Psoas muscle (tissue), 7 donors: ENCODE measurements at regions not wholly inside any gene's neighbourhood (a gene's known extent, or its start where the extent isn't known, plus 50 kb on each side); places are given as distances from the start of the nearest gene placed in this dataset.

Experiments
- ATAC-seq, 4 donors: fragments of 200-7000 bp; cut with Tn5 transposase; one replicate each; pipeline ENCODE4 v1.9.1; 2020; ENCODE audit warnings: moderate library complexity in 3 of 4, mild to moderate bottlenecking in 2 of 4
- DNase-seq, 2 donors: peaks; one replicate each; pipeline ENCODE4 v3.0.0-alpha.2; 2020
- H3K27ac ChIP-seq: fragments of 200-600 bp; one replicate; pipeline ENCODE4 v1.8.0; 2022
- H3K27me3 ChIP-seq, 3 donors: fragments of 200-600 bp in 1 of 3; one replicate each; pipeline versions ENCODE4 v1.6.1 to v1.8.0; 2013 to 2022; ENCODE audit warnings: low read length in 2 of 3, mild to moderate bottlenecking in 2 of 3, moderate library complexity in 1 of 3; ENCODE audit not compliant: insufficient read depth in 3 of 3
- H3K36me3 ChIP-seq, 2 donors: fragments of 200-600 bp in 1 of 2; one replicate each; pipeline versions ENCODE4 v1.6.1 to v1.8.0; 2013 to 2022; ENCODE audit warnings: low read depth in 1 of 2, mild to moderate bottlenecking in 1 of 2, moderate library complexity in 1 of 2; ENCODE audit not compliant: insufficient read depth in 1 of 2
- H3K4me1 ChIP-seq: fragments of 200-600 bp; one replicate; pipeline ENCODE4 v1.8.0; 2022
- H3K4me3 ChIP-seq: fragments of 200-600 bp; one replicate; pipeline ENCODE4 v1.8.0; 2022; ENCODE audit warnings: mild to moderate bottlenecking
- H3K9me3 ChIP-seq: fragments of 200-600 bp; one replicate; pipeline ENCODE4 v1.8.0; 2022
- WGBS, 3 donors: extraction: QIAGEN DNeasy Blood & Tissue Kit; methylation state at CpG; one replicate each; pipeline versions ENCODE4 v1.1.6 to v1.1.7; 2013; 5-methylcytosine and 5-hydroxymethylcytosine counted together
- intact Hi-C, 2 donors: fragments of 100-400 bp; cut with DNase I; formaldehyde crosslinking; loops; one replicate each; pipeline versions ENCODE4 v1.11.0 to v1.14.2; 2022
- TF ChIP-seq, protein P1 (sequence below): fragments of 200-600 bp; IDR thresholded peaks from one replicate; pipeline ENCODE4 v1.8.0; 2022; ENCODE audit warnings: antibody characterized with exemption
- donor health status: healthy with polysubstance abuse.
- donor health status: DM: no; HTN: no; CAD: no; lungs with moderate emphysema.
- donor health status: Bipolar disorder and iron deficiency.
- donor health status: healthy.
- donor health status: DM: yes; HTN: yes; CAD: no.
- donor health status: DM: no; HTN: no; CAD: no.
- donor health status: DM: yes; HTN: yes; CAD: no.

DNA sequence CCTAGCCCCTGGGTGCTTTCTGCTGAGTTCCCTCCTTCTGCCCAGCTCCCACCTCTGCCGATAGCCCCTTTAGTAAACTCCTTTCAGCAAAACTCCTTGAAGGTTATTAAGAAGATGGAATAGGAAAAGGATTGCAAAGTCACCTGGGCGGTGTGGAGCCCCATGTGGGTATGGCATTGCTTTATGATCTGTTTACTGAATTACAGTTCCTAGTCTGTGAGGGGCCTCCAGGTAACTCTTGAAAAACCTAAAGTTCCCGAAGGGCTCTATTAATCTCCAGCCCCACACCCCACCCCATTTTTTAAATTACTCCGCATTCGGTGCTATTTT lies 116.9 kb upstream of the UXS1 start:
- 89 to 94% (median 92%) methylated on average over 5 of the region's 5 CpGs for WGBS, 3 donors
- H3K4me3 ChIP-seq: no peak overlapping the region
- no peak for DNase-seq
- TF ChIP-seq, protein P1, sequence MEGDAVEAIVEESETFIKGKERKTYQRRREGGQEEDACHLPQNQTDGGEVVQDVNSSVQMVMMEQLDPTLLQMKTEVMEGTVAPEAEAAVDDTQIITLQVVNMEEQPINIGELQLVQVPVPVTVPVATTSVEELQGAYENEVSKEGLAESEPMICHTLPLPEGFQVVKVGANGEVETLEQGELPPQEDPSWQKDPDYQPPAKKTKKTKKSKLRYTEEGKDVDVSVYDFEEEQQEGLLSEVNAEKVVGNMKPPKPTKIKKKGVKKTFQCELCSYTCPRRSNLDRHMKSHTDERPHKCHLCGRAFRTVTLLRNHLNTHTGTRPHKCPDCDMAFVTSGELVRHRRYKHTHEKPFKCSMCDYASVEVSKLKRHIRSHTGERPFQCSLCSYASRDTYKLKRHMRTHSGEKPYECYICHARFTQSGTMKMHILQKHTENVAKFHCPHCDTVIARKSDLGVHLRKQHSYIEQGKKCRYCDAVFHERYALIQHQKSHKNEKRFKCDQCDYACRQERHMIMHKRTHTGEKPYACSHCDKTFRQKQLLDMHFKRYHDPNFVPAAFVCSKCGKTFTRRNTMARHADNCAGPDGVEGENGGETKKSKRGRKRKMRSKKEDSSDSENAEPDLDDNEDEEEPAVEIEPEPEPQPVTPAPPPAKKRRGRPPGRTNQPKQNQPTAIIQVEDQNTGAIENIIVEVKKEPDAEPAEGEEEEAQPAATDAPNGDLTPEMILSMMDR: no peak
- H3K36me3 ChIP-seq: no peaks in the 10 kb centered on the region
- intact Hi-C loops: no loop called here
- ATAC-seq: no peak
- H3K9me3 ChIP-seq: no peaks in the 10 kb centered on the region
- H3K4me1 ChIP-seq: no peaks in the 10 kb centered on the region
- no peak overlapping the region for H3K27ac ChIP-seq
- H3K27me3 ChIP-seq: no peaks in the 10 kb centered on the region

- DNase-seq (no peak), ATAC-seq (no peak)
- no peaks in the 10 kb centered on the region for H3K4me1 ChIP-seq
- TF ChIP-seq, protein P1: no peak
- no peaks in the 10 kb centered on the region for H3K9me3 ChIP-seq
- H3K27ac ChIP-seq: no peak overlapping the region
- H3K36me3 ChIP-seq: no peaks in the 10 kb centered on the region
- H3K4me3 ChIP-seq: no peak overlapping the region
- H3K27me3 ChIP-seq: no peaks in the 10 kb centered on the region
- 77 to 83% (median 82%) methylated on average over 1 of the region's 1 CpG for WGBS, 3 donors
- intact Hi-C loops: no loop called here
Observed at GRCh38 chr2:106307860-106308259, 113.8 kb upstream of the UXS1 start.

DNA sequence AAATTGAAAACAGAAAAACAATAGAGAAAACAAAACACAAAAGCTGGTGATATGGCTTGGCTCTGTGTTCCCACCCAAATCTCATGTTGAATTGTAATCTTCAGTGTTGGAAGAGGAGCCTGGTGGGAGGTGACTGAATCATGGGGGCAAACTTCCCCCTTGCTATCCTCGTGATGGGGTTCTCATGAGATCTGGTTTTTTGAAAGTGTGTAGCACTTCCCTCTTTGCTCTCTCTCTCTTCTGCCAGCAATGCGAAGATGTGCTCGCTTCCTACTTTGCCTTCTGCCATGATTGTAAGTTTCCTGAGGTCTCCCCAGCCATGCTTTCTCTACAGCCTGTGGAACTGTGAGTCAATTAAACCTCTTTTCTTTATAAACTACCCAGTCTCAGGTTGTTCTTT lies 112.3 kb upstream of the UXS1 start:
- DNase-seq (no peak), ATAC-seq (no peak)
- Histone ChIP-seq H3K4me1 (no peaks in the 10 kb centered on the region), H3K4me3 (no peak overlapping the region), H3K27ac (no peak overlapping the region), H3K9me3 (no peaks in the 10 kb centered on the region), H3K27me3 (no peaks in the 10 kb centered on the region), H3K36me3 (no peaks in the 10 kb centered on the region)
- 71 to 81% (median 73%) methylated on average over 3 of the region's 3 CpGs for WGBS, 3 donors
- TF ChIP-seq, protein P1: no peak
- intact Hi-C loops: no loop called here

DNA sequence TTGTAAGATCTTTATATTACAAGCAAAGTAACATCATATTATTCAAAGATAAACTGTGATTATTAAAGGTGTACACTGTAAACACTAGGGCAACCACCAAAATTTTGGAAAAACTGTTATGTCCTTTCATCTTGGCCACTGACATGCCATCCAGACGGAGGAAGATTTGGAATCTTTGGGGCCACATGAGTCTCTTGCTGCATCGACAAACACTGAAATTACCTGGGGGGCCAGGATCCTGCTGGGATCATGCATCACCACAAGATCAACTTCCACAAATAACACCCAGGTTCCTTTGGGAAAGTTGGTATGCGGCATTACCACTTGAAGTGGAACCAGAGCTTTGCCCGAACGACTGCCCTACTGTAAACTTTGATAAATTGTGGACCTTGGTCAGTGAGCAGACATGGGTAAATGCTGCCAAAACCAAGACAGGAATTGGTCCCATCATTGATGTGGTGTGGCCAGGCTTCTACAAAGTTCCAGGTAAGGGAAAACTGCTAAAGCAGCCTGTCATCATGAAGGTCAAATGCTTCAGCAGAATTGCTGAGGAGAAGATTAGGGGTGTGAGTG lies 110.6 kb upstream of the UXS1 start:
- Histone ChIP-seq H3K9me3 (no peaks in the 10 kb centered on the region), H3K4me3 (no peak overlapping the region), H3K4me1 (no peaks in the 10 kb centered on the region), H3K27ac (no peak overlapping the region), H3K27me3 (no peaks in the 10 kb centered on the region), H3K36me3 (no peaks in the 10 kb centered on the region)
- TF ChIP-seq, protein P1: no peak
- intact Hi-C loops: no loop called here
- ATAC-seq (no peak), DNase-seq (no peak)
- WGBS, 3 donors: 80 to 88% (median 87%) methylated on average over 5 of the region's 5 CpGs

DNA sequence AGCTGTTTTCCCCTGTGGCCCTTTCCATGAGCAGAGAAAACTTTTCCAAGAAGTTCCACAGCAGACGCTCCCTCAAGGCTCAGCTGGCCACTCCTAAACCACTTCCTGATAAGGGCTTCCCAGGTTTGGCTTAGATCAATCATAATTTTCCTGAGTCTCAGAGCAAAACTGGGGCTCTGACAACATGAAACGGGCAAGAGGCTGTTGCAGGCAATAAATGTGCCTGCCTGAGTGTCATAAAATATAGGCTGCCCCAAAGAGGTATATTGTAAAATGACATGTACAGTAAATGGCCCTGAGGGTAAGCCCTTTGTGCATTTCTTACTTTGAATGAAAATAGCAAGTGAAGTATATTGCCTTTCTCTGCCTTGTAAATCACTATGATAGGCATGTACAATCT lies 105.6 kb upstream of the UXS1 start:
- intact Hi-C loops: no loop called here
- Histone ChIP-seq H3K9me3 (no peaks in the 10 kb centered on the region), H3K27ac (no peak overlapping the region), H3K36me3 (no peaks in the 10 kb centered on the region), H3K4me1 (no peaks in the 10 kb centered on the region), H3K4me3 (no peak overlapping the region), H3K27me3 (peaks cover 0 to 2% (median 0%) of the 10 kb centered on the region in 3 donors)
- TF ChIP-seq, protein P1: no peak
- DNase-seq (no peak), ATAC-seq (no peak)
- WGBS, 3 donors: 42 to 47% (median 43%) methylated on average over 2 of the region's 2 CpGs
